Right lobe of liver (tissue), 6 donors: ENCODE measurements at regions not wholly inside any gene's neighbourhood (a gene's known extent, or its start where the extent isn't known, plus 50 kb on each side); places are given as distances from the start of the nearest gene placed in this dataset.

Source experiments
- ATAC-seq, 4 donors: fragments of 200-7000 bp; cut with Tn5 transposase; one replicate each; pipeline ENCODE4 v1.9.1; 2020; ENCODE audit warnings: mild to moderate bottlenecking in 4 of 4, moderate library complexity in 4 of 4
- DNase-seq, 3 donors: peaks; one replicate each; pipeline ENCODE4 v3.0.0-alpha.2; 2020
- H3K27ac ChIP-seq, 3 donors: fragments of 200-600 bp; one replicate each; pipeline ENCODE4 v1.8.0; 2022
- H3K27me3 ChIP-seq, 2 donors: fragments of 200-600 bp; one replicate each; pipeline ENCODE4 v1.8.0; 2022
- H3K36me3 ChIP-seq, 4 donors: fragments of 200-600 bp; sonication (generic) in 1 of 4; one replicate each; pipeline versions ENCODE4 v1.5.1 to v1.8.0; 2017 to 2022; ENCODE audit warnings: control low read depth in 1 of 4
- H3K4me1 ChIP-seq, 4 donors: fragments of 200-600 bp; sonication (generic) in 1 of 4; one replicate each; pipeline versions ENCODE4 v1.5.1 to v1.8.0; 2017 to 2022; ENCODE audit warnings: control low read depth in 1 of 4
- H3K4me3 ChIP-seq, 3 donors: fragments of 200-600 bp; one replicate each; pipeline ENCODE4 v1.8.0; 2022
- H3K9me3 ChIP-seq, 4 donors: fragments of 200-600 bp; sonication (generic) in 1 of 4; one replicate each; pipeline versions ENCODE4 v1.5.1 to v1.8.0; 2017 to 2022; ENCODE audit warnings: control low read depth in 1 of 4
- POLR2A ChIP-seq: fragments of 450-650 bp; IDR thresholded peaks from one replicate; pipeline ENCODE4 v1.6.1; 2017; ENCODE audit warnings: antibody characterized with exemption, mild to moderate bottlenecking
- WGBS: methylation state at CpG from one replicate; pipeline ENCODE4 v1.1.6; 2018; ENCODE audit warnings: low coverage, low lambda C conversion rate; ENCODE audit not compliant: insufficient coverage; ENCODE audit errors: missing lambda C conversion rate; 5-methylcytosine and 5-hydroxymethylcytosine counted together
- intact Hi-C, 2 donors: fragments of 100-400 bp; cut with DNase I; formaldehyde crosslinking; loops; one replicate each; pipeline versions ENCODE4 v1.11.2 to v1.14.1; 2022
- TF ChIP-seq, protein P1 (sequence below), 4 donors: fragments of 200-600 bp in 3 of 4; fragments of 450-650 bp in 1 of 4; IDR thresholded peaks; one replicate each; pipeline versions ENCODE4 v1.5.1 to v1.8.0; 2016 to 2022; ENCODE audit warnings: antibody characterized with exemption in 4 of 4, mild to moderate bottlenecking in 2 of 4
- donor health status: DM: no; HTN: yes; CAD: no.
- donor health status: DM: no; HTN: no; CAD: no.
- donor health status: DM: no; HTN: no; CAD: no.
- donor health status: DM: no; HTN: yes; CAD: no.
- donor health status: DM: no; HTN: yes; CAD: no.

DNA sequence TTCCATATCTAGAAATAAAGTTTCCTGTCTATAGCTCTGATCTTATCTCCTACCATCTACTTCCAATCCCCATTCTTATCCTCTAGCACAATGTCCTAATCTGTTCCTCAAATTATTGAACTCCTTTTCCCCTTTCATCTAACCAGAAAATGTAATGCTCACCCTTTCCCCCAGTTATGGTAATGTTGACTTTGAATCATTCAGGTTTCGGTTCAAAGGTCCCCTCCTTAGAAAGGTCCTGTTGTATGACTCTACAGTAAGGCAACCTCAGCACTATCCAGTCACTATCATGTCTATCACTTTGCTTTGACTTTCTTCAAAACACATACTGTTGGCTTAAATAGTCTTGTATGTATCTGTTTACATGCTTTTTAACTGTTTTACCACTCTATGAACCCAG is 264.2 kb upstream of the PCDH15 start:
- ATAC-seq (peak in 3 of 4 donors; percentile 45 to 98 (median 49)), DNase-seq (no peak)
- H3K4me3 ChIP-seq: no peak overlapping the region
- TF ChIP-seq, protein P1, sequence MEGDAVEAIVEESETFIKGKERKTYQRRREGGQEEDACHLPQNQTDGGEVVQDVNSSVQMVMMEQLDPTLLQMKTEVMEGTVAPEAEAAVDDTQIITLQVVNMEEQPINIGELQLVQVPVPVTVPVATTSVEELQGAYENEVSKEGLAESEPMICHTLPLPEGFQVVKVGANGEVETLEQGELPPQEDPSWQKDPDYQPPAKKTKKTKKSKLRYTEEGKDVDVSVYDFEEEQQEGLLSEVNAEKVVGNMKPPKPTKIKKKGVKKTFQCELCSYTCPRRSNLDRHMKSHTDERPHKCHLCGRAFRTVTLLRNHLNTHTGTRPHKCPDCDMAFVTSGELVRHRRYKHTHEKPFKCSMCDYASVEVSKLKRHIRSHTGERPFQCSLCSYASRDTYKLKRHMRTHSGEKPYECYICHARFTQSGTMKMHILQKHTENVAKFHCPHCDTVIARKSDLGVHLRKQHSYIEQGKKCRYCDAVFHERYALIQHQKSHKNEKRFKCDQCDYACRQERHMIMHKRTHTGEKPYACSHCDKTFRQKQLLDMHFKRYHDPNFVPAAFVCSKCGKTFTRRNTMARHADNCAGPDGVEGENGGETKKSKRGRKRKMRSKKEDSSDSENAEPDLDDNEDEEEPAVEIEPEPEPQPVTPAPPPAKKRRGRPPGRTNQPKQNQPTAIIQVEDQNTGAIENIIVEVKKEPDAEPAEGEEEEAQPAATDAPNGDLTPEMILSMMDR (IDR thresholded peaks at IDR 0.05): no peak
- no peaks in the 10 kb centered on the region for H3K27me3 ChIP-seq
- H3K4me1 ChIP-seq: no peaks in the 10 kb centered on the region
- H3K36me3 ChIP-seq: no peaks in the 10 kb centered on the region
- no peaks in the 10 kb centered on the region for H3K9me3 ChIP-seq
- no peak overlapping the region for H3K27ac ChIP-seq
- 38% methylated on average over 1 of the region's 1 CpG for WGBS
- intact Hi-C loops: no loop called here

DNA sequence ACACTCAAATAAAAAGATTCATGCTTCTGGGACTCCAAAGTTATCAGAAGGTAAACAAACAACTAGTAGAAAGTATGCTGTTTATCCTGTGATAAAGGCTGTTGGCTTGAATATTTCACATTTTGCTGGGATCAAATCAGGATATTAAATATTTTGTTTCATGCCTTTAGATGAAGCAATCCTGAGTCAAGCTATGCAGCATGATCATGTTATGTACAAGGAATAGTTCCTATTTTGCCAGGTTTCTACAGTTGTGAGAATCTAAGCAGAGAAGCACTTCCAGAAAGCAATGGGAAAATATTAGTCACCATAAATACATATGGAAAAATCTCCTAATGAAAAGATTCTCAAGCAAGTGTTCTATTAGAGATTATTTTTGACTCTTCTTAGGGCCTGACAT is 262.8 kb upstream of the PCDH15 start:
- no peak overlapping the region for H3K27ac ChIP-seq
- intact Hi-C loops: no loop called here
- no peaks in the 10 kb centered on the region for H3K36me3 ChIP-seq
- TF ChIP-seq, protein P1 (IDR thresholded peaks at IDR 0.05): no peak
- TF ChIP-seq POLR2A: no peak
- H3K9me3 ChIP-seq: no peaks in the 10 kb centered on the region
- H3K4me3 ChIP-seq: no peak overlapping the region
- H3K27me3 ChIP-seq: no peaks in the 10 kb centered on the region
- ATAC-seq: peak in 1 of 4 donors; percentile 40
- no peak for DNase-seq
- H3K4me1 ChIP-seq: no peaks in the 10 kb centered on the region

DNA sequence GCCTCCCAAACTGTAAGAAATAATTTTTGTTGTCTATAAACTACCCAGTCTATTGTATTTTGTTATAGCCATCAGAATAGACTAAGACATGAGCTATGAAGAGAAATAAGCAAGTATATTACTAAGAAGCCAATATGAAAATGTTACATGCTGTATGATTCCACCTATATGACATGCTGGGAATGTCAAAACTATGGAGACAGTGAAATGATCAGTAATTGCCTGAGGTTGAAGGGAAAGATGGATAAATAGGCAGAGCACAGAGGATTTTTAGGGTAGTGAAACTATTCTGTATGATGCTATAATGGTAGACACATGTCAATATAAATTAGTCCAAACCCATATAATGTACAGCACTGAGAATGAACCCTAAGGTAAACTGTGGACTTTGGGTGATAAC is 261.3 kb upstream of the PCDH15 start:
- Histone ChIP-seq H3K27me3 (no peaks in the 10 kb centered on the region), H3K36me3 (no peaks in the 10 kb centered on the region), H3K4me3 (no peak overlapping the region), H3K27ac (no peak overlapping the region), H3K9me3 (no peaks in the 10 kb centered on the region), H3K4me1 (no peaks in the 10 kb centered on the region)
- intact Hi-C loops: no loop called here
- ATAC-seq: no peak
- DNase-seq: no peak
- TF ChIP-seq, protein P1 (IDR thresholded peaks at IDR 0.05): no peak
- TF ChIP-seq POLR2A: no peak

DNA sequence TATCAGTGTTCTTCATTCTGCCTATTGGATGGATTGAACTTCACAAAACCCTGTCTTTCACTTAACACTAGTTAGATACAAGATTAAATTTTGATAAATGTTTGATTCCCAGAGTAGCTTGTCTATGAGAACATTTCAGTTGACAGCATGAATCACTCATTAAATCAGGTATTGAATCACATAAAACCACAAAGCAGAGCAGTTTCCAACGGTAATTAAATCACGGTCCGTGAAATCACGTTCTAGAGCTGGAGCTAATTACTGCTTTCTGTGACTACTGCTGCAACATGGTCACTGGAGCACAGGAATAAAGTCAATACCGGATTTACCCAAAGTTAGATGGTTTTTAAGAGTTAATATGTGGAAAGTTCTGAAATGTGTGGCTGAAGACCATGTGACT is 257.8 kb upstream of the PCDH15 start:
- H3K27ac ChIP-seq: no peak overlapping the region
- no peak for ATAC-seq
- intact Hi-C loops: no loop called here
- no peak for DNase-seq
- no peak for TF ChIP-seq POLR2A
- TF ChIP-seq, protein P1 (IDR thresholded peaks at IDR 0.05): no peak
- no peak overlapping the region for H3K4me3 ChIP-seq
- no peaks in the 10 kb centered on the region for H3K36me3 ChIP-seq
- no peaks in the 10 kb centered on the region for H3K9me3 ChIP-seq
- WGBS: 46% methylated on average over 5 of the region's 5 CpGs
- H3K27me3 ChIP-seq: no peaks in the 10 kb centered on the region
- no peaks in the 10 kb centered on the region for H3K4me1 ChIP-seq

DNA sequence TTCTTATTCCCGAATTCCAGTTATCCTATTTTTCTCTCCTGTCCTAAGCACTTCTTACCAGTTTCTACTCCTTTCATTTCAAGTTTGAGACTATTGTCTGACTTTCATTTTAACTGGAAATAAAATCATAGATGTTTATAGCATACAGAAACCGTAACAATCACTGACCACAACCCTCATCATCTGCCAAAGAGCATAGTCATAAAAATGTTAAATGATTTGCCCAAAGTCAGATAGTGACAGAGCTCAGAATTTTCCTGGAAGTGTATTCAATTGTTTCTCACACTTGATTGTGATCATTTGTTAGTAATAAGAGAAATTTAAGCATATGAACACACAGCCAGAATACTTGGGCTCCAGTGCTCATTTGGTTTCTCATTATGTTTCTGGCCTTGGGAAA is 250.5 kb upstream of the PCDH15 start:
- intact Hi-C loops: no loop called here
- TF ChIP-seq, protein P1 (IDR thresholded peaks at IDR 0.05): no peak
- TF ChIP-seq POLR2A: no peak
- H3K27ac ChIP-seq: no peak overlapping the region
- no peaks in the 10 kb centered on the region for H3K36me3 ChIP-seq
- H3K4me1 ChIP-seq: no peaks in the 10 kb centered on the region
- ATAC-seq: no peak
- H3K9me3 ChIP-seq: no peaks in the 10 kb centered on the region
- no peak overlapping the region for H3K4me3 ChIP-seq
- WGBS: 46% methylated on average over 2 of the region's 2 CpGs
- H3K27me3 ChIP-seq: no peaks in the 10 kb centered on the region
- no peak for DNase-seq
